Prostate gland (tissue), 2 donors: ENCODE measurements at regions not wholly inside any gene's neighbourhood (a gene's known extent, or its start where the extent isn't known, plus 50 kb on each side); places are given as distances from the start of the nearest gene placed in this dataset.

Experiments used
- DNase-seq: peaks from one replicate; pipeline ENCODE4 v3.0.0-alpha.2; 2019; ENCODE audit warnings: low spot score
- H3K27ac ChIP-seq, 2 donors: fragments of 200-600 bp; sonication (generic); 2 replicates each; pipeline ENCODE4 v1.5.1; 2017 to 2019
- H3K27me3 ChIP-seq: fragments of 200-600 bp; sonication (generic); replicated peaks from 2 replicates; pipeline ENCODE4 v1.5.1; 2019; ENCODE audit not compliant: insufficient read depth
- H3K36me3 ChIP-seq, 2 donors: fragments of 200-600 bp; sonication (generic); 1 replicate in 1 of 2; 2 replicates in 1 of 2; pipeline versions ENCODE4 v1.5.1 to v1.8.1; 2017 to 2019
- H3K4me1 ChIP-seq: fragments of 200-600 bp; sonication (generic); replicated peaks from 2 replicates; pipeline ENCODE4 v1.5.1; 2019
- H3K4me3 ChIP-seq, 2 donors: fragments of 200-600 bp; sonication (generic); 2 replicates each; pipeline ENCODE4 v1.5.1; 2017 to 2019
- H3K9me3 ChIP-seq: fragments of 200-600 bp; sonication (generic); 2 replicates; pipeline ENCODE4 v1.5.1; 2017
- CTCF ChIP-seq, 4 experiments: fragments of 200-600 bp in 2 of 4; fragments of 450-650 bp in 2 of 4; sonication (generic) in 2 of 4; IDR thresholded peaks; 1 replicate in 3 of 4; 2 replicates in 1 of 4; pipeline ENCODE4 v1.5.1; 2016 to 2019; ENCODE audit warnings: antibody characterized with exemption in 4 of 4, mild to moderate bottlenecking in 2 of 4, moderate library complexity in 2 of 4
- POLR2A ChIP-seq: fragments of 450-650 bp; IDR thresholded peaks from one replicate; pipeline ENCODE4 v1.6.1; 2016; ENCODE audit warnings: antibody characterized with exemption, mild to moderate bottlenecking
- POLR2AphosphoS5 ChIP-seq: sonication (generic); formaldehyde crosslinking; IDR thresholded peaks from one replicate; pipeline ENCODE4 v1.6.1; 2017; ENCODE audit warnings: antibody characterized with exemption
- WGBS: methylation state at CpG from one replicate; pipeline ENCODE4 v1.1.5; 2018; 5-methylcytosine and 5-hydroxymethylcytosine counted together
- intact Hi-C: fragments of 100-400 bp; cut with DNase I; formaldehyde crosslinking; loops from one replicate; pipeline ENCODE4 v1.14.2; 2022

GRCh38 chr11:112789481-112789880 lies 171.7 kb upstream of the NCAM1 start:
- DNase-seq: no peak
- 58% methylated on average over 3 of the region's 3 CpGs for WGBS
- no peaks in the 10 kb centered on the region for H3K36me3 ChIP-seq
- intact Hi-C loops: no loop called here
- H3K9me3 ChIP-seq: no peaks in the 10 kb centered on the region
- peaks cover 2% of the 10 kb centered on the region for H3K27me3 ChIP-seq
- no peak for TF ChIP-seq POLR2A
- TF ChIP-seq POLR2AphosphoS5: no peak
- no peak for TF ChIP-seq CTCF (IDR thresholded peaks at IDR 0.05)
- no peak overlapping the region for H3K4me3 ChIP-seq
- H3K4me1 ChIP-seq: no peaks in the 10 kb centered on the region
- H3K27ac ChIP-seq: no peak overlapping the region

- TF ChIP-seq POLR2AphosphoS5 (no peak), CTCF (IDR thresholded peaks at IDR 0.05) (no peak), POLR2A (no peak)
- Histone ChIP-seq H3K27ac (no peak overlapping the region), H3K4me3 (no peak overlapping the region), H3K9me3 (no peaks in the 10 kb centered on the region), H3K36me3 (no peaks in the 10 kb centered on the region), H3K27me3 (no peaks in the 10 kb centered on the region), H3K4me1 (no peaks in the 10 kb centered on the region)
- intact Hi-C loops: loop anchor here (5.0 to 10.0 kb wide), 2 partner anchors 33 to 495 kb away; no protein-coding TSS in a partner anchor
- WGBS: 81% methylated on average over 3 of the region's 3 CpGs
- no peak for DNase-seq
Measured at GRCh38 chr11:112790286-112790685, 170.9 kb upstream of the NCAM1 start.

GRCh38 chr11:112792070-112792469 lies 169.2 kb upstream of the NCAM1 start:
- Histone ChIP-seq H3K4me1 (no peaks in the 10 kb centered on the region), H3K9me3 (no peaks in the 10 kb centered on the region), H3K27ac (no peak overlapping the region), H3K27me3 (no peaks in the 10 kb centered on the region), H3K4me3 (no peak overlapping the region), H3K36me3 (no peaks in the 10 kb centered on the region)
- DNase-seq: no peak
- TF ChIP-seq POLR2A: no peak
- no peak for TF ChIP-seq CTCF (IDR thresholded peaks at IDR 0.05)
- WGBS: 89% methylated on average over 5 of the region's 5 CpGs
- intact Hi-C loops: loop anchor here (5.0 to 10.0 kb wide), 2 partner anchors 35 to 493 kb away; no protein-coding TSS in a partner anchor

GRCh38 chr11:112793416-112793815 lies 167.8 kb upstream of the NCAM1 start:
- no peak for TF ChIP-seq POLR2A
- no peak for TF ChIP-seq POLR2AphosphoS5
- no peak for TF ChIP-seq CTCF (IDR thresholded peaks at IDR 0.05)
- no peaks in the 10 kb centered on the region for H3K27me3 ChIP-seq
- intact Hi-C loops: loop anchor here (5.0 to 10.0 kb wide), 2 partner anchors 36 to 491 kb away; no protein-coding TSS in a partner anchor
- H3K27ac ChIP-seq: no peak overlapping the region
- H3K9me3 ChIP-seq: no peaks in the 10 kb centered on the region
- no peaks in the 10 kb centered on the region for H3K36me3 ChIP-seq
- 83% methylated on average over 1 of the region's 1 CpG for WGBS
- DNase-seq: no peak
- H3K4me3 ChIP-seq: no peak overlapping the region
- no peaks in the 10 kb centered on the region for H3K4me1 ChIP-seq

- H3K27ac ChIP-seq: no peak overlapping the region
Measured at GRCh38 chr11:112794331-112794846, 166.8 kb upstream of the NCAM1 start.

More at GRCh38 chr11:112794331-112794846, 166.8 kb upstream of the NCAM1 start:
- TF ChIP-seq POLR2AphosphoS5: no peak
- TF ChIP-seq POLR2A: no peak
- TF ChIP-seq CTCF (IDR thresholded peaks at IDR 0.05): no peak
- no peaks in the 10 kb centered on the region for H3K27me3 ChIP-seq
- no peaks in the 10 kb centered on the region for H3K4me1 ChIP-seq
- WGBS: 16% methylated on average over 2 of the region's 2 CpGs
- no peak for DNase-seq
- intact Hi-C loops: loop anchor here (5.0 to 10.0 kb wide), 2 partner anchors 37 to 490 kb away; no protein-coding TSS in a partner anchor
- H3K4me3 ChIP-seq: no peak overlapping the region
- no peaks in the 10 kb centered on the region for H3K36me3 ChIP-seq
- H3K9me3 ChIP-seq: no peaks in the 10 kb centered on the region
